ENCODE measurements at regions not wholly inside any gene's neighbourhood (a gene's known extent, or its start where the extent isn't known, plus 50 kb on each side); places are given as distances from the start of the nearest gene placed in this dataset.
A peak's percentile ranks its signal among the peaks of the same experiment; 100 is the strongest.
"Not testable (repeated sequence)": the region's sequence is repeated elsewhere in the genome, so short reads cannot be mapped to it uniquely, and the experiment has no call there.

DNA sequence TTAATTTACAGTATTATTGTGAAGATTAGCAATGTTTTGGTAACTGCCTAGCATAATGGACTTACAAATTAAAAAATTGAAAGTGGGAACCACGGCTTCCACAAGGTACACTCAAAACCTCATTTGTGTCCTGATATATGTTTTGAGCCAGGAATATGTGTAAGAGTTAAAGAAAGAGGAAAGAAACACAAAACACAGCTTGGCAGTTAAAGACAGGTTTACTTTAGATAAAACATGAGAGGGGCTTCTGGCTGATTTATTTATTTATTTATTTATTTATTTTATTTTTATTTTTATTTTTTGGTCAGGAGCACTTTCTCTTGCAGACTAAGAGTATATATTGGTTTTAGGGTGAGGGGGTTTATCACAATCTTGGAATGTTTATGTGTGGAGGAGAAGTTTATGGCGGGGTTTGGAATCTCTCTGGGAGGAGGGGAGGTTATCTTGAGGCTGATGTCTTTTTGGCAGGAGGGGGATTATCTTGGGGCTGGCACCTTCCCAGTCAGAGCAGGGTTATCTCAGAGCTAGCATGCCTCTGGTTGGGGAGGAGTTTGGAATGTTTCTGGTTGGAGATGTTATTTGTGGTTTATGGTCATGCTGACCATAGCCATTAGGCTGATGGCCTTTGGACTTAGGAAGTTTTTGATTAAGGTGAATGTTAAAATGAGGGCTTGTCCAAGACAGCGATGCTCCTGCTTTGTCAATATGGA lies 436.7 kb downstream of the DAD1 start:
- no peak for DNase-seq (ENCODE audit: low spot score)

DNA sequence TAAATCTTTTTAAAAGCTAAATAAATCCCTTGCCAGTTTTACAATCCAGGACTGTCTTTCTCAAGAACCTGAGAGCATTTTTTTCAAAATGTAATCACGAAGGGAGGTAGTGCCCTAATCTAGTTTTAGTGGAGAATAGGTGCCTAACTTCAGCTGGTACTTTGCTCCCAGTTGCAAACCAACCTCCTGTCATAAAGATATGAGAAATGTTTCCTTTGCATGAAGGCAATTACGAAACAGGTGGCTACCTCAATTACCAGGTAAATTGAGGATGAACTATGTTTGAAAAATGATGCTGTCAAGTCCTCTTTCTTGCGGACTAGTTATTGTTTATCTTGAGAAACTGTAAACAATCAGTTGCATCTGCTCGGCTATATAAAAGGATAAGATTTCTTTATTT lies 437.9 kb downstream of the DAD1 start:
- no peak for DNase-seq (ENCODE audit: low spot score)

DNA sequence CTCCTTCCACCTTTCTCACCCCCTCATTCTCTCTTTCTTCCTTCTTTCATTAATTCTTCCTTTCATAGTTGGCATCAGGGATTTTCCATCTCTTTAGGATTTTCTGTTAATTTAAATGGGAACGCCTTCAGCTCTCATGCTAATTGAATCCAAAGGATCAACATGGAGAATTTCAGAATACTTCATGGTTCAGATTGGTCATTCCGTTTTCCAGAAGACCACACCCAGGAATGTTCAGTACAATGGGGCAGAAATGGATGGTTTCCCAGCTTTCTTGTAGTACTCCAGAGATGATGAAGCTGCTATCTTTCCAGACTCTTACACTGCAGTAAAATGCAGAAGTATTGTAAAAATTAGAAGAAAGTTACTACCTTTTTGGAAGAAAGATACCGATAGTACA lies 440.0 kb downstream of the DAD1 start:
- no peak for DNase-seq (ENCODE audit: low spot score)

DNA sequence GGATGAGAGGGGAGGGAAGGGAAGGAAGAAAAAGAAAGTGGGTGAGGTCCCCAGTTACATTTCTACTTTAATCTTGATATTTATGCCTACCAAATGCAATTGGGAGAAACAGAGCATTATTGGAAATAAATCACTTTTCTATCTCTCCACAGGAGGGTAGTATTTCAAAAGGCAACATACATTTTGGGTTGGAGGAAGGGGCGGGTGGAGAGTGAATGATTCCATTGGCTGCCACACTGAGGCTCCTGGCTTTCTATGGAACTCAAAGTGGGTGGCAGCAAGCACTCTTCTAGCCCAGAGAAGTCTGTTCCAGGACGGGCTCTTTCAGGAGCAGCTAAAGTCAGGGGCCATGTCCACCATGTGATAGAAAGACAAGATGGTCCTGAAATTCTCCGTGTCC lies 441.3 kb downstream of the DAD1 start:
- DNase-seq (ENCODE audit: low spot score): no peak

DNA sequence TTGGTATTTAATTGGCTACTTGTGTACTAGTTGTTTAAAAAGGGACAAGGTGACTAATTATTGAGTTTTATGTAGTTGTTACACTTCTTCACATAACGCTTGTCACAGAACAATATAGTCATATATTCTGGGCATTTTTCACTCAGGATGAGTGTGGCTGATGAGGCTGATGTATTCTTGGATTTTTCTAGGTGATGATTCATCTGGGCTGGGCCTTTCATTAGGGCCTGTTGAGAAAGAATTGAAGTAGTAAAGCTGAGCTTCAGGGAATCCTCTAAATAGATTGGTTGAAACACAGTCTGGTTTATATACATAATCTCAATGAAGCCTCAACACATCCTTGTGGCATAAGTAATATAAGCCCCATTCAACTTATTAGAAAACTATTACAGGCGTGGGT lies 445.7 kb downstream of the DAD1 start:
- DNase-seq (ENCODE audit: low spot score): no peak

DNA sequence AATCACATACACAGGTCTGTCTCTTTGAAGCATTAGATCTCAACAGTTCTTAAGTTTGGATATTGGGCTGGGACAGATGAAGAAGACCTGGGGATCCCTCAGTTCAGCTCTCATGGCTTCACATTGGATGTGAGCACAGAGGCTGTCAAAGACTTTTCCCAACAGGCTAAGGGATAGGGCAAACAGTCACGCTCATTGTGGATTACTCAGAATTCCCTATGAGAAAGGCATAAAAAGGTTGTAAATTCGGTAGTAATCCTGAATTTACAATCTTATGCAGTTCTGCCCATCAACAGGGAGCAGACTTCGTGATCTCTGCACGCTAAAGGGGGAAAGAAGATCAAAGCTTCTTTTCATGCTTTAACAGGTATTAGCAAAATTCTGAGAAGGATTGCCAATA lies 448.4 kb downstream of the DAD1 start:
- no peak for DNase-seq (ENCODE audit: low spot score)

DNA sequence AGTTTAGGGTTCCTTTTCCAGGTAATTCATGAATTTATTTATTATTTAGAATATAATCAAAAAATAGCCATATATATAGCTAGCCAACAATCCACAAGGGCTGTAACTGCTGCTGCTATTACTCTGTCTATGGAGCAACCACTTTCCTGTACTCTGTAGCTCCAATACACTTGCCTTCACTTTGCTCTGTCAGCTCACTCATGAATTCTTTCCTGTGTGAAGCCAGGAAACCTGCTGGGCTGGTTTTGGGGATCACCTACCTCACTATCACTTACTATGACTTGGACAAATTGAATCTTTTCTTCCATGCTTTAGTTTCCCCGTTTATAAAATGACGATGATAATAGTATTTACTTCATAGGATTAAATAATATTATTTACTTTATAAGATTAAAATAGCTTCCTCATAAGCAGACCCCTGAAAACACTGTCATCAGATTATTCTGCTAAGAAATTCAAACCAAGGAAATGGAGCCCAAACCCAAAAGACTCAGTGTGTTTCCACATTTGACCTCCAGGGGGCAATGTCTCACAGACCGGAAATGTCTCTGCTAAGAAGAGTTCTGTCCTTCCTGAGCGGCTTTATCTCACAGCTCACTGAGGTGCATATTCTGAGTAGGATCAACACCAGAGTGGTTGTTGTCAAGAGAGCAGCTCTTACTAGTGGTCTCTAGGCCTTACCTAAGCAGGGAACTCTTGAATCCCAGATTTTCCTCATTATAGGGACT lies 457.1 kb downstream of the DAD1 start:
- no peak for DNase-seq (ENCODE audit: low spot score)

DNA sequence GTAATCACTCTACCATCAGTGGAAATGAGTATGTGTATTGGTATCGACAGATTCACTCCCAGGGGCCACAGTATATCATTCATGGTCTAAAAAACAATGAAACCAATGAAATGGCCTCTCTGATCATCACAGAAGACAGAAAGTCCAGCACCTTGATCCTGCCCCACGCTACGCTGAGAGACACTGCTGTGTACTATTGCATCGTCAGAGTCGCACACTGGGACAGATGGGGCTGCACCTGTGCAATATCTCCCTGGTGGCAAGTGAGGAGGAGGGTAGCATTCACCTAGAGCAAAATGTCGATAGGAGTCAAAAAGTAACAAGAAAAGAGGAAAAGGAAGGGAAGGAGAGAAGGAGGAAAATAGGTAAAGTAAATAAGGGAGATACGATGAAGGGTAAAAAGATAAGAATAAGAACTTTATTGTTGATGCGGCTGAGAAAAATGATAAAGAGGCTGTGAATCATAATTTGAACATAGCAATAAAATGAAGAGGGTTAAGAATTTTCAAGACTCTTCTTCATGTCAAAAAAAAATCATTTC lies 450.5 kb upstream of the OR4E1 start:
- DNase-seq (ENCODE audit: low spot score): no peak

DNA sequence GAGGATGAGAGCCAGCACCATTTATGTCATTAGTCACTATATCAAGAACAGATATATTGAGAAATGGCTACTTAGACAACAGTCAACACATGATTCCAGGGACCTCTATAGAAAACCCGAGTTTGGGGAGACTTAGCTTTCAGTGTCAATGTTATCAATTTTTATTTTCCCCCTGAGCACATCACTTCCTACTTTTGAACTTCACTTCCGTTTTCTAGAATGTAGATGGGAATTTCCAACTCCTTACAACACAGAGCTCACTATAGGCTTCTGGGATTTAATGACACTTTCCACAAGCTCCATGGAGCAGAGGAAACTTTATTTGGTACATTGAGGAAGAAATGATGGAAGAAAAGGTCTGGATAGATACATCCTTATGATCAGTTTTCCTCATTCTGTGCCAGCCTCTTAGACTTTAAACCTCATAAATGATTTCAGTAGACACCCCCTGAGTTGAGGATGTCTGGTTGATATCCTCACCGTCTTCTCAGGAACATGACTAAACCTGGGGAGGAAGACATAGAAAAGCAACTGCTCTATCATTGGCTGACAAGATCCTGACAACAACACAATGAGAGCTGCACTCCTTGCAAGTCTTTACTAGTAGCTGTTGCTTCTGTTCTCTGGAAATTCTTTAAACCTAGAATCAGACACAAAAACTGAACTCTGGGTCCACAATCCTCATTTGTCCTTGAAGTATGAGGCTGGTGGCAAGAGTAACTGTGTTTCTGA lies 449.4 kb upstream of the OR4E1 start:
- DNase-seq (ENCODE audit: low spot score): no peak

DNA sequence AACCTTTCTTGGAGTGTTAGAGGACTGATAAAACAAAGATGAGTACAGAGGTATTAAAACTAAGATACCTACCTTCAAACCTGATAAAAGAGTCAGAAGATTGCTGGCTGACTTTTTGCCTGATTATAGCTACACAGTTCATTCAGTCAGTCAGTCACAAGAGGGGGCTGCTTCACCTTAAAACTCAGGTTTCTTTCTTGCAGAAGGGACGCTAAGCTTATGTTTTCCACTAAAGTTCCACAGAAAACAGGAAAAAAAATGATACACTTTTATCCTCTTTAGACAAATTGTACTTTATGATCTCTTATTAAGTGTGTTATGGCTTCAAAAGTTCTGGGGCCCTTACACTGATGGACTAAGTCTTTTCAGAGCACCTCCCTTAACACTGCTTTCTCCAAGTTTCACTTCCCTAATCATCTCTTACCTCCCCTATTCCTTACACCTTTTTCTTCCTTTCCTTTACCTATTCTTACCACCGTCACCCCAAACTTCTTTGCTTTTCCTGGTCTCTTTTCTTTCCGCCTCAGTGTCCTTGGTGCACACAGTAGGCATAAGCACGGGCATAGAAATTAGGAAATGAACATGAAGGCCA lies 448.7 kb upstream of the OR4E1 start:
- no peak for DNase-seq (ENCODE audit: low spot score)

DNA sequence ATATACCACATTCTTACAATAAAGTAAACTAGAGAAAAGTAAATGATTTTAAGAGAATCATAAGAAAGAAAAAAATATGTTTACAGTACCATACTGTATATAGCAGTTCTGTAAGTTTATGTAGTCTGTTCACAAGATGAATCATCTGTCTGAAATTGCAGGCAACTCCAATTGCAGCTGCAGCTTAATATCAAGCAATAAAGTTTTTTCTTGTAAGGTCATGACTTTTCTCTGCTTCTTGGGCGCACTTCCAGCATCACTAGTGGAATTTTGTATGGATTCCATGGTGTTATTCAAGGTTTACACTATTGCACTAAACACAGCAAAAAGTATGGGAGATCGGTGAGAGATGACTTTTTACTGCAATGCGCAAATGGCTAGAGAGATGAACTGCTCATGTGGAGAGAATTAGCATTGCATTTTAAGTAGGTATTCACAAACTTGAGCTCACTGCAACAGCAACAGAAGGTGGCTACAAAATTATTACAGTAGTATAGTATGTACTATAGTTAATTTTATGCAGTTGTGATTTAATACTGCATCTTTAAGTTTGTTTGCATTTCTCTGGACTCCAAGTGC lies 445.4 kb upstream of the OR4E1 start:
- no peak for DNase-seq (ENCODE audit: low spot score)

DNA sequence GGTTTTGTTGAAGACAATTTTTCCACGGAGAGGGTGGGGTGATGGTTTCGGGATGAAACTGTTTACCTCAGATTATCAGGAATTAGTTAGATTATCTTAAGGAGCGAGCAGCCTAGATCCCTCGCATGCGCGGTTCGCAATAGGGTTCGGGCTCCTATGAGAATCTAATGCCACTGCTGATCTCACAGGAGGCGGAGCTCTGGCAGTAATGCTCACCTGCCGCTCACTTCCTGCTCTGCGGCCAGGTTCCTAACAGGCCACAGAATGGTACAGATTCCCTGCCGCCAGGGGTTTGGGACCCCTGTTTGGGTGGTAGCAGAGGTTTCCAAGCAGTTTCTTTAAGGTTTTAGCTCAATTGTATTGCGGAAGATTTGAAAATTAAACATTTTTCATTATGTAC lies 439.8 kb upstream of the OR4E1 start:
- no peak for DNase-seq (ENCODE audit: low spot score)

DNA sequence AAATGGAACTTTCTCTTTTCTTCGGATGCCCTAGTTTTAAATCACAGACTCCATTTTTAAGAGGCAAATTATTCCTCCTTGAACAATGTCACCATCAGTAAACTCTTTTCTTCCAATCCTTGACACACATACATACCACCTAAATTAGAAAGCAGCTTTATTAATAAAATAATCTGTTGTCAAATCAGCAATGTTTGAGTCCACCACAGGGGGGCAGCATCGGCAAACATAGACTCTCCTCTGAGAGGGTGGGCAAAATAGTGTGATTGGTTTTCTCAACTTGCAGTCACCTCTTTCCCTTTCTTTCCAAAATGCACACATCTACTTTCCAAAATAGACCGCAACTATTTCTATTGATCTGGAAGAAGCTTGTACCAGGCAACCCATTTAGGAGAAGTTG lies 438.4 kb upstream of the OR4E1 start:
- DNase-seq (ENCODE audit: low spot score): no peak

DNA sequence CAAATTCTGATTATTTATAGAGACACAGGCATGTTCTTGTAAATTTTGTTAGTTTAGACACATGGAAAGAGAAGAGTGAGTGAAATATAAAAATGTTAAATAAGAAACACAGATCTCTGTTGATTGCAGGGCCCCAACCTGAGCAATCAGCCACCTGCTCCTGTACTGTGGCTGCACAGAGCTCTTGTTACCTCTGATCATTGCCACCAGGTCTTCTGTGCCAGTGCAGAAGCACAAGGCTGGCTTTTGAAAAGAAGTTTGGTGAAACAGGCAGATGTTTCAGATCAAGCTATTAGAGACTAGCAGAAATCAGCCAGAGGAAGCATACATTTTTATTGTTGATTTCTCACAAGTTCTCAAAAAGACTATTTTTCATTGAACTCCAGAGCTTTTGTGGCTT lies 434.1 kb upstream of the OR4E1 start:
- DNase-seq (ENCODE audit: low spot score): no peak

DNA sequence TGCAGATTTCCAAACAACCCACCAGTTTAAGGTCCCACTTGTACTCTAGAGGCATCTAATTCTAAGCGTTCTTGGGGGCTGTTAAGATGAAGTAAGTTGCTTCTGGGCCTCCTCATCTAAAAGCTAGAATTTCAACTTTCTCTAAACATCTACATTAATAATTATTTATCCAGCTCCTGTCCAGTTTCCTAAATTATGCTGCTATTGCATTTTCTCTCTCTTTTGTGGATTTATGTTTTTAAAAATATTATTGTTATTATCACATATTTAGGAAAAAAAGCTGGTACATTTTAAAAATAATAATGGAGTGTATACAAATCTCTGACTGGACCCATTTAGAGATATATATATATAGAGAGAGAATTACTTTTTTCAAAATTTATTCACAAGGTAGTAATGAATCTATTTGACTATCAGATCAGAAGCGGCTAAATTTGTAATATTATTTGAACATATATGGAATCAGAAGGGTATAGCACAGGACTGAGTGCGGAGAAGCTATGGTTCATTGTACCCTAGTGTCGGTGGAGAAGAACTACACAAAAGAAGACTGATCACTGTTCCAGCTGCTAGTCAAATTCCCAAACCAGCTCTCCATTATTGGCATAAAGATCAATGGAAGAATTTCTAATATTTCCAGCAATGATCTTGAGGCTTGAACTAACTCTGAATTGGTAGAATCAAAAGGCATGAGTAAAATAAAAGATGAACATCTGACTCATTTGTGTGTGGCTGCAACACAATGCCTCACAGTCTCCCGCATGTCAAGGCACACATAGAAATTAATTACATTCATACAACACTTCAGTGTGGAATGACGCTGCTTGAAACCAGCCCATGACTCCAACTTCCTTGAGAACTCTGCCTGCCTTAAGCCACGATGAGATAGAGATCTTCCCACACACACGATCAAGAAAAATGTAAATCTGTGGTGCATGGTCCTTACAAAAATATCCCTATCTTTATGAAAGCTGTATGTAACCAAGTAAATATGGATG lies 433.4 kb upstream of the OR4E1 start:
- DNase-seq (ENCODE audit: low spot score): no peak

DNA sequence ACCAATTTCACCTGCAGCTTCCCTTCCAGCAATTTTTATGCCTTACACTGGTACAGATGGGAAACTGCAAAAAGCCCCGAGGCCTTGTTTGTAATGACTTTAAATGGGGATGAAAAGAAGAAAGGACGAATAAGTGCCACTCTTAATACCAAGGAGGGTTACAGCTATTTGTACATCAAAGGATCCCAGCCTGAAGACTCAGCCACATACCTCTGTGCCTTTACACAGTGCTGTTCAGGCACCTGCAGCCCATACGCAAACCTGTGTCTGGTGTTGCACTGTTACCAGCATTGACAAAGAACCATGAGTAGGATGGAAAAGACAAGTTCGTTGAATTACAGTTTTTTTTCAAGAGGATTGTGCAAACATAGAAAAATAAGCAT lies 432.0 kb upstream of the OR4E1 start:
- DNase-seq (ENCODE audit: low spot score): no peak

DNA sequence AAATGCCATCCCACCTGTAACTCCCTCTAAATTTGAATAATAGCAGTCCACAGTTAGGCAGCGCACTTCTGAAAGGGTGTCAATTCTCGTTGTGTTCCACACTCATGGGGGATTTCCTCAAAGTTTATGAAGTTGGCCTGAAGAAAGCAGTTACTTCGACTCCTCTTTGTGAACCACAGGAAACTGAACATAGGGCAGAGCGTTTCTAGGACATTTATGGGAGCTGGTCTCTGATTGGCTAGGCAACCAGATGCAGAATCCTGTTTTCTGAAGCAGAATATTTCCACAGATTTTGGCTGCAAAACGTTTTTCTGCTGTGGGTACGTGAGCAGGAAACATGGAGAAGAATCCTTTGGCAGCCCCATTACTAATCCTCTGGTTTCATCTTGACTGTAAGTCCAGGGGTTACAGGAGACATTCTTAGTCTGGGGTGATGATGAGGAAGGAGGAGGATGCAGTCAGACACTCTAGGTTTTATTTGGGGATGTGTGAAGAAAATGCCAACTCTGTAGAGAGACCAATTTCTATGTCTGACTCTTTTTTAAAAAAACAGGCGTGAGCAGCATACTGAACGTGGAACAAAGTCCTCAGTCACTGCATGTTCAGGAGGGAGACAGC lies 431.5 kb upstream of the OR4E1 start:
- DNase-seq (ENCODE audit: low spot score): no peak

DNA sequence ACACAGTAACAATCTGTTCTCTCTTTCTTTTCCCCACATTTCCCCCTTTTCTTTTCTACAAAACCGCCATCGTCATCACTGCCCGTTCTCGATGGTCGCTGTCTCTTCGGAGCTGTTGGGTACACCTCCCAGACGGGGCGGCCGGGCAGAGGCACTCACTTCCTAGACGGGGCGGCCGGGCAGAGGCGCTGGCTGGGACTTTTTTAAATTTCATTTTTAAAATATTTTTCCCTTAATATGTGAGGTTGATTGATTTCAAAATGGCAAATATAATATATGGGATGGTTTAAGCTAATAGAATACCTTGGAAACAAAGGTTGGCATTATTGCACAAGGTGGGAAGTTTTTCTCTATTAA lies 427.1 kb upstream of the OR4E1 start:
- DNase-seq (ENCODE audit: low spot score): not testable (repeated sequence)

DNA sequence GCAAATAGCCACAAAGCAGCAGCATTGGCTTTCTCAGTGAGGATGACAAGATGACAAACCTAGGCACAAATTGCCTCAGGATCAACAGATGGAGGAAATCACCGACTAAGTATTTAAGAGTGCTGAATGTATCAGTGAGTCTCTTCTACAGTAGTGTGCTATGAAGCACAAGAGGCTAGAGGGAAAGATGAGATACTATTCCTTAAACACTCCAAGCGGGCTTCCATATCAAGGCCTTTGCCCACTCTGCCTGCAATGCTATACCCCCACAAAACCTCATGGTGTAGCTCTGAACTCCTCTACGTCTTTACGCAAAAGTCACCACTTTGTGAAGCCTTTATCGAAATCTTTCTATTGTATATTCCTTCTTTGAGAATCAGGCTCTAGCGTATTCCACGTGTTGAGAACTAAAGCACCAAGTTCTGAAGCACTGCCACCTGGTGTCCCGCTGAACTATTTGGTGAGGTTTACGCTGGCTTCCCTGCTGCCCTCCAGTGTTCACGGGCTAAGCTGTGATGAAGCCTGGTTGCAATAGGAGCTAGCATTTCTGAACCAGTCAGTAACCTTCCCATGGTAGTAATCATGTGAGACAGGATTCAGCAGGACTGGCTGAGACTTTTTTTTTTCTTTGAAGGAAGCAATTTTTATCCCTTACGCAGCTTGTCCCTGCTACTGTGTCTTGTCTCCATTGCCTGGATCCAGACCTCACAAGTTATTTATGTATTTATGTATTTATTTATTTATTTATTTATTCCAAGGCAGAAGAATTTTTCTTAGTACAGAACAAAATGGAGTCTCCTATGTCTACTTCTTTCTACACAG lies 426.5 kb upstream of the OR4E1 start:
- peak; percentile 70 for DNase-seq (ENCODE audit: low spot score)

DNA sequence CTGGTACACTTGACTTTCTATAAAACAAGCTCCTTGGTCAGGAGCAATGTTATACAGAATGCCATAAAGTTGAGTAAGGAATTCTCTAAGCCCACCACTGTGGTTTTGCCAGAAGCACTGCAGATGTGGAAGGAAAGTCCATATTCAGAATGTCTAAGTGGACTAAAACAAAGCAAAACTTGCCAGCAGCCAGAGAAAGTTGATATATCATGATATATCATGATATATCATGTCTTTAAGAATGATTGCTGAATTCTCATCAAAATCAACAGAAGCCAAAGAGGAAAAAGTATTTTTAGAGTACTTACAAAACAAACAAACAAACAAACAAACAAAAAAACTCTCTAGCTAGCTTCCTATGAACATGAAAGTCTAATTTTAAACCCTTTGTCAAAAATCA lies 424.8 kb upstream of the OR4E1 start:
- no peak for DNase-seq (ENCODE audit: low spot score)

All from pons (tissue), 1 donor.